Neutrophil (primary cell): ENCODE measurements at regions not wholly inside any gene's neighbourhood (a gene's known extent, or its start where the extent isn't known, plus 50 kb on each side); places are given as distances from the start of the nearest gene placed in this dataset.
"Not testable (repeated sequence)": the region's sequence is repeated elsewhere in the genome, so short reads cannot be mapped to it uniquely, and the experiment has no call there.

Source experiments
- H3K27ac ChIP-seq: fragments of 200-600 bp; sonication (generic); 2 replicates; pipeline ENCODE4 v1.5.1; 2016; ENCODE audit warnings: mild to moderate bottlenecking, moderate library complexity
- H3K27me3 ChIP-seq: fragments of 200-600 bp; sonication (generic); 2 replicates; pipeline ENCODE4 v1.6.0; 2016; ENCODE audit warnings: mild to moderate bottlenecking
- H3K36me3 ChIP-seq: fragments of 200-600 bp; sonication (generic); 2 replicates; pipeline ENCODE4 v1.5.1; 2017
- H3K4me1 ChIP-seq, 2 experiments: fragments of 200-600 bp in 1 of 2; sonication (generic) in 1 of 2; 1 replicate in 1 of 2; 2 replicates in 1 of 2; pipeline versions ENCODE4 v1.5.1 to v1.6.1; 2013 to 2016; ENCODE audit warnings: low read depth in 1 of 2, low read length in 1 of 2, mild to moderate bottlenecking in 1 of 2, moderate library complexity in 1 of 2; ENCODE audit not compliant: control insufficient read depth in 1 of 2, insufficient read depth in 1 of 2
- H3K4me3 ChIP-seq, 2 experiments: fragments of 200-600 bp in 1 of 2; sonication (generic) in 1 of 2; 1 replicate in 1 of 2; 2 replicates in 1 of 2; pipeline ENCODE4 v1.5.1; 2013 to 2016; ENCODE audit warnings: low read depth in 1 of 2, low read length in 1 of 2, mild to moderate bottlenecking in 1 of 2, moderate library complexity in 1 of 2
- H3K9me3 ChIP-seq: fragments of 200-600 bp; sonication (generic); 2 replicates; pipeline ENCODE4 v1.5.1; 2016
- TF ChIP-seq, protein P1 (sequence below): fragments of 200-600 bp; sonication (generic); IDR thresholded peaks from 2 replicates; pipeline ENCODE4 v1.5.1; 2016; ENCODE audit warnings: antibody characterized with exemption

- H3K4me1 ChIP-seq = no peaks in the 10 kb centered on the region
- H3K36me3 ChIP-seq = no peaks in the 10 kb centered on the region
- H3K27ac ChIP-seq = no peak overlapping the region
- H3K9me3 ChIP-seq = no peaks in the 10 kb centered on the region
- no peaks in the 10 kb centered on the region for H3K27me3 ChIP-seq
- TF ChIP-seq, protein P1, sequence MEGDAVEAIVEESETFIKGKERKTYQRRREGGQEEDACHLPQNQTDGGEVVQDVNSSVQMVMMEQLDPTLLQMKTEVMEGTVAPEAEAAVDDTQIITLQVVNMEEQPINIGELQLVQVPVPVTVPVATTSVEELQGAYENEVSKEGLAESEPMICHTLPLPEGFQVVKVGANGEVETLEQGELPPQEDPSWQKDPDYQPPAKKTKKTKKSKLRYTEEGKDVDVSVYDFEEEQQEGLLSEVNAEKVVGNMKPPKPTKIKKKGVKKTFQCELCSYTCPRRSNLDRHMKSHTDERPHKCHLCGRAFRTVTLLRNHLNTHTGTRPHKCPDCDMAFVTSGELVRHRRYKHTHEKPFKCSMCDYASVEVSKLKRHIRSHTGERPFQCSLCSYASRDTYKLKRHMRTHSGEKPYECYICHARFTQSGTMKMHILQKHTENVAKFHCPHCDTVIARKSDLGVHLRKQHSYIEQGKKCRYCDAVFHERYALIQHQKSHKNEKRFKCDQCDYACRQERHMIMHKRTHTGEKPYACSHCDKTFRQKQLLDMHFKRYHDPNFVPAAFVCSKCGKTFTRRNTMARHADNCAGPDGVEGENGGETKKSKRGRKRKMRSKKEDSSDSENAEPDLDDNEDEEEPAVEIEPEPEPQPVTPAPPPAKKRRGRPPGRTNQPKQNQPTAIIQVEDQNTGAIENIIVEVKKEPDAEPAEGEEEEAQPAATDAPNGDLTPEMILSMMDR = no peak
- no peak overlapping the region for H3K4me3 ChIP-seq
Measured at GRCh38 chr5:143524338-143524945, 121.0 kb upstream of the NR3C1 start.

GRCh38 chr5:143521846-143522400, 118.4 kb upstream of the NR3C1 start:
- Histone ChIP-seq H3K27ac (no peak overlapping the region), H3K36me3 (no peaks in the 10 kb centered on the region), H3K4me3 (no peak overlapping the region), H3K4me1 (no peaks in the 10 kb centered on the region), H3K27me3 (no peaks in the 10 kb centered on the region), H3K9me3 (no peaks in the 10 kb centered on the region)
- TF ChIP-seq, protein P1 = no peak

GRCh38 chr5:143521141-143521540, 117.7 kb upstream of the NR3C1 start:
- H3K4me1 ChIP-seq = no peaks in the 10 kb centered on the region
- TF ChIP-seq, protein P1 = no peak
- H3K27me3 ChIP-seq = no peaks in the 10 kb centered on the region
- H3K36me3 ChIP-seq = no peaks in the 10 kb centered on the region
- no peaks in the 10 kb centered on the region for H3K9me3 ChIP-seq
- H3K4me3 ChIP-seq = no peak overlapping the region
- no peak overlapping the region for H3K27ac ChIP-seq

DNA sequence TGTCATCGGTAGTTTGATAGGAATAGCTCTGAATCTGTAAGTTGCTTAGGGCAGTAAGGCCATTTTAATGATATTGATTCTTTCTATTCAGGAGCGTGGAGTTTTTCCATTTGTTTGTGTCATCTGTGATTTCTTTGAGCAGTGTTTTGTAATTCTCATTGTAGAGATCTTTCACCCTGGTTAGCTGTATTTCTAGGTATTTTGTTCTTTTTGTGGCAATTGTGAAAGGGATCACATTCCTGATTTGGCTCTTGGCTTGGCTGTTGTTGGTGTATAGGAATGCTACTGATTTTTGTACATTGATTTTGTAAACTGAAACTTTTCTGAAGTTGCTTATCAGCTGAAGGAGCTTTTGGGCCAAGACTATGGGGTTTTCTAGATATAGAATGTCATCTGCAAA, 115.7 kb upstream of the NR3C1 start:
- not testable (repeated sequence) for H3K4me3 ChIP-seq, H3K9me3 ChIP-seq, H3K4me1 ChIP-seq, H3K27ac ChIP-seq, H3K36me3 ChIP-seq, H3K27me3 ChIP-seq

- H3K9me3 ChIP-seq, H3K27ac ChIP-seq, H3K36me3 ChIP-seq, H3K4me1 ChIP-seq, H3K4me3 ChIP-seq, H3K27me3 ChIP-seq: not testable (repeated sequence)
Measured at GRCh38 chr5:143517824-143518223, 114.3 kb upstream of the NR3C1 start.

GRCh38 chr5:143516249-143516648, 112.8 kb upstream of the NR3C1 start:
- Histone ChIP-seq H3K36me3 (no peaks in the 10 kb centered on the region), H3K27ac (no peak overlapping the region), H3K4me1 (no peaks in the 10 kb centered on the region), H3K27me3 (no peaks in the 10 kb centered on the region), H3K9me3 (no peaks in the 10 kb centered on the region), H3K4me3 (no peak overlapping the region)
- TF ChIP-seq, protein P1 = no peak
